GDM1 (cell line): ENCODE measurements at regions not wholly inside any gene's neighbourhood (a gene's known extent, or its start where the extent isn't known, plus 50 kb on each side); places are given as distances from the start of the nearest gene placed in this dataset.

Experiments
- DNase-seq: peaks from one replicate; lab custom pipeline; 2025; lab: John Stamatoyannopoulos, UW

DNA sequence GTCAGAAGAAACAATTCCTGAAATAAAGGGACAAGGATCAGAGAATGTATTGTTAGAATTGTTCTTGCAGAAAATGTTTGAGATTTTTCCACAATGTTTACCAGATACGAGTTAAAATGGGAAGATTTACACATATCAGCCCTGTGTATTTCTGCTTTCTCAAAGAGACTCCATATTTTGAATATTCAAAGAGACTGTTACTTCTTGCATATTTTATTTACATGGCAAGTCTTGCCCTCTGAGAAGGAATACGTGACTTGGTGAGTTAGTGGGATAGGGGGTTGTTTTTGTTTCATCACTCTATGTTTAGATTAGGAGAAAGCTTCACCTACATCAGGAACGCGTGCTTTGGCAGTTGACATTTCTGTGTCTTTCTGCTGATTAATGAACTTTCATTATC is 56.1 kb upstream of the ZDHHC17 start:
- no peak for DNase-seq

DNA sequence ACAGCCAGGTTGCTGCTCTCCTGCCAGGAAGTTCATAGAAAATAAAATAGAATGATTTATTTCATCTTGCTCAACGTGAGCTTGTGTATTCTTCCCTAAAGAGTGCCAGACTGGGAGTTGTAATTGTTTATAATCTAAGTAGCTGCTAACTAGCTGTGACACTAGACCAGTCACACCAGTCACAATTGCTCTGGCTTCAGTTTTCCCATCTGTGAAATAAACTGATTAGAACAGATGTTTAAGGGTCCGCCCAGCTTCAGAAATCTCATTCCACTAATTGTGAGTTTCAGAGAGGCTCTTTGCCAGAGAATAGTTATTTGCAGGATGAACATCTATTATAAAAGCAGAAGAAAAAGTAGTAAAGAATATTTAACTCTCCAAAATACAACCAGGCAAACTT is 55.6 kb upstream of the ZDHHC17 start:
- DNase-seq: no peak

DNA sequence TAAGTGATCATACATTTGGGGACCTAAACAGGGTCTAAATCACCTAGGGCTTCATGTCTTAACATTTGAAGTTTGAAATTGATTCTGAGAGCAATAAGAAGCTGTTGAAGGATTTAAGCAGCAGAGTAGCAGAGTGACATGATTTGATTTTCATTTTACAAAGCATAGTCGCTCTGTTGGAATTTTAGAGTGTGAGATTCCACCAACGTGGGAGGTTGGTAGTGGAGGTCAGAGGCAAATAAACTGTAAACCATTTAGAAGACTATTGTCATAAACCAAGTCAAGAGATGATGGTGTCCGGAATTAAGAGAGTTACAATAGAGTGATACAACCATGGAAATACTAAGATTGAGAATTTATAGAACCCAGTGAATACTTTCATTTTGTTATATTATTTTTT is 52.7 kb upstream of the ZDHHC17 start:
- no peak for DNase-seq

DNA sequence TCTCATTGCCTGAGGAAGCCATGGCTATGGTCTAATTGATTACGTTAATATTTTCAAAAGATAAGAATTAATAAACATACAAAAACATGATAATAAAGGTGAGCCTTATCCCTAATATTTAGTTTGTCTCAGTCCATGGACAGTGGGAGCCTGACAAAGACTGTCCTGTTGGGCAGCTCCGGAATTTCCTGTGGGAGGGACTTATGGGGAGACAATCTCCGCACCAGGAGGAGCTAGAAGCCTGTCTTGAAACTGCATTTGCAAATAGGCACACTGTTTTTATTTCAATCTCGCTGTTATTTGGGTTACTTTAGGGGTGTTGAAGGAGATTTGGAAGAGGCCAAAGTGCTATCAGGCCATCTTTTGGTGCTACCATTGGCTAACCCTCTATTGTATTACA is 50.8 kb upstream of the ZDHHC17 start:
- DNase-seq: no peak

DNA sequence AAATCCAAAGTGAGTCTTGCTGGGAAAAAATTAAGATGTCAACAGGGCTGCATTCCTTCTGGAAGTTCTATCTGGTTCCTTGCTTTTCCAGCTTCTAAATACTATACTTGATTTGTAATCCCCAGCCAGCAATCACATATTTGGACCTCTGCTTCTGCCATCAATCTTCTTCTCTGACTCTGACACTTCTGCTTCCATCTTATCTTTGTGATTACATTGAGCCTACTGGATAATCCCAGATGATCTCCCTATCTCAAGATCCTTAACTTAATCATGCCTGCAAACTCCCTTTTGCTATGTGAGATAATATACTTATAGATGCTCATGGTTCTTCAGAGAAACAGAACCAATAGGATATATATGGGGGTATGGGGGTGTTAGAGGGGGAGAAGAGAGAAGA is 49.9 kb upstream of the ZDHHC17 start:
- no peak for DNase-seq
